ENCODE measurements at regions not wholly inside any gene's neighbourhood (a gene's known extent, or its start where the extent isn't known, plus 50 kb on each side); places are given as distances from the start of the nearest gene placed in this dataset.
A peak's percentile ranks its signal among the peaks of the same experiment; 100 is the strongest.
"Not testable (repeated sequence)": the region's sequence is repeated elsewhere in the genome, so short reads cannot be mapped to it uniquely, and the experiment has no call there.

GRCh38 chr6:26957399-26958127 is 289.9 kb upstream of the PRSS16 start:
- DNase-seq (ENCODE audit: low read depth) = not testable (repeated sequence)

DNA sequence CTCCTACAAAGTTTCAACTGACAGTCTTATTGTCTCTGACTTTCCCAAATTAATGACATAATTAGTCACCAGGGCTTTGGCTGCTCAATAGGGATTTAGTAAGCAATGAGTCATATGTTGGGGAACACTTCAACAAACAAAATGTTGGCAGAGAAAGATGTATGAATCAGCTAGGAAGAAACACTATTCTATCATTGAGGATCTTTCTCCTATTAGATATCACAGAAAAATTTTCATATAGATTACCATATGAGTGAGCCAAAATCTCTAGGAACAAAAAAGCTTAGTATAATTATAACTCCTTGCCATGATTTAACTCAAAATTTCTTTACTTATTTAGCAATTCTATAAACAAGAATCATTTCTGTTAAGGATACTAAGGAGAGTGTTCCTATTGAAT is 286.3 kb upstream of the PRSS16 start:
- not testable (repeated sequence) for DNase-seq (ENCODE audit: low read depth)

GRCh38 chr6:27002447-27002846 is 245.1 kb upstream of the PRSS16 start:
- DNase-seq (ENCODE audit: low read depth) = no peak

- DNase-seq (ENCODE audit: low read depth) = no peak
These were observed 240.5 kb upstream of the PRSS16 start for GRCh38 chr6:27007020-27007419.

DNA sequence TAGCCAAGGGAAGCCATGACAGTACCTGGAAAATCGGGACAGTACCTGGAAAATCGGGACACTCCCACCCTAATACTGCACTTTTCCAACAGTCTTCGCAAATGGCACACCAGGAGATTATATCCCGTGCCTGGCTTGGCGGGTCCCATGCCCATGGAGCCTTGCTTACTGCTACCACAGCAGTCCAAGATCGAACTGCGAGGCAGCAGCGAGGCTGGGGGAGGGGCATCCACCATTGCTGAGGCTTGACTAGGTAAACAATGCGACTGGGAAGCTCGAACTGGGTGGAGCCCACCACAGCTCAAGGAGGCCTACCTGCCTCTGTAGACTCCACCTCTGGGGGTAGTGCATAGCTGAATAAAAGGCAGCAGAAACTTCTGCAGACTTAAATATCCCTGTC is 238.9 kb upstream of the PRSS16 start:
- not testable (repeated sequence) for DNase-seq (ENCODE audit: low read depth)

DNA sequence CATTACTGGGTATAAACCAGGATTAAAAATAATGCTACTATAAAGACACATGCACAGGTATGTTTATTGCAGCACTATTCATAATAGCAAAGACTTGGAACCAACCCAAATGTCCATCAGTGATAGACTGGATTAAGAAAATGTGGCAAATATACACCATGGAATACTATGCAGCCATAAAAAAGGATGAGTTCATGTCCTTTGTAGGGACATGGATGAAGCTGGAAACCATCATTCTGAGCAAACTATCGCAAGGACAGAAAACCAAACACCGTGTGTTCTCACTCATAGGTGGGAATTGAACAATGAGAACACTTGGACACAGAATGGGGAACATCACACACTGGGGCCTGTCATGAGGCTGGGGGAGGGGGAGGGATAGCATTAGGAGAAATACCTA is 233.4 kb upstream of the PRSS16 start:
- DNase-seq (ENCODE audit: low read depth) = not testable (repeated sequence)

DNA sequence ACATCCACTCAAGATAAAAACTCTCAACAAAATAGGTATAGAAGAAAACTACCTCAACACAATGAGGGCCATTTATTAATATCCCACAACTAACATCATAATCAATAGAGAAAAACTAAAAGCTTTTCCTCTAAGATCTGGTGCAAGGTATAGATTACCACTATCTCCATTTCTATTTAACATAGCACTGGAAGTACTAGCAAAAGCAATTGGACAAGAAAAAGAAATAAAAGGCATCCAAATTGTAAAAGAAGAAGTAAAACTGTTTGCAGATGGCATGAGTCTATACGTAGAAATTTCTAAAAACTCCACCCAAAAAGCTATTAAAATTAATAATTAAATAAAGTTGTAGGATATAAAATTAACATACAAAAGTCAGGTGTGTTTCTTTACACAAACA is 230.8 kb upstream of the PRSS16 start:
- no peak for DNase-seq (ENCODE audit: low read depth)

- DNase-seq (ENCODE audit: low read depth) = not testable (repeated sequence)
These were observed 229.1 kb upstream of the PRSS16 start for GRCh38 chr6:27018401-27018800.

GRCh38 chr6:27019651-27020552 is 227.6 kb upstream of the PRSS16 start:
- DNase-seq (ENCODE audit: low read depth) = peak; percentile 92

DNA sequence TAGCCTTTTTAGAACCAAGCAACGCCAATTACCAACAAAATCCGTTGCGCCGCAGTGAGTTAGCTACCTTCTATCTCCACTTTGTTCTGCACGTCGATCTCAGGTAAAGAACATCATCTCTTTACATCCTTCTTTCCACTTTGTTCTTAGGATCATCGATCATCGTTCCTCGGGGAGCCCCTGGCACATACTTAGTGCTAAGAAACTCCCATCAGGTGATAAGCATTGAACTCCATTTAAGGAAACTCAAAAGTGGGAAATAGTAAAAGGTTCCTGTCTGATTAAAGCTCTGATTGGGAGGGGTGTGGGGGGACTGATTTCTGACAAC is 227.0 kb upstream of the PRSS16 start:
- no peak for DNase-seq (ENCODE audit: low read depth)

DNA sequence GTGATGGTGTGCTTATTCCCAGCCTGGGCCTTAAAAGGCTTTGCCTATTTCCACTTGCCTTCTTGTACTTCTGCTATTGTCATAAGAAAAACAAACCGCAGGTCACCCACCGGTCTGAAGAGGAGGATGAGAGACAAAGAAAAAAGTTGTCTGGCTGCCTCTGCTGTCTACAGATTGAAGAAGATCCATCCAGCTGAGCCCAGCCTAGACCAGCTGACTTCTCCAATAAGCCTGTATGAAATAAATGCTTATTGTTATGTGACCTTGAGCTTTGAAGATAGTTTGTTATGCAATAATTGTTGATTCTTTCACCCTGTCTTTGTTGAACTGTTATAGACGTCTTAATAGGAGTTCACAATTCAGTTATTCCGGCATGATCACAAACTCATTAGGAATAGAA is 223.8 kb upstream of the PRSS16 start:
- no peak for DNase-seq (ENCODE audit: low read depth)

- no peak for DNase-seq (ENCODE audit: low read depth)
These were observed 222.2 kb upstream of the PRSS16 start for GRCh38 chr6:27025351-27025750.

- no peak for DNase-seq (ENCODE audit: low read depth)
These were observed 221.1 kb upstream of the PRSS16 start for GRCh38 chr6:27026361-27026760.

- no peak for DNase-seq (ENCODE audit: low read depth)
These were observed 216.2 kb upstream of the PRSS16 start for GRCh38 chr6:27031302-27031701.

- no peak for DNase-seq (ENCODE audit: low read depth)
These were observed 209.0 kb upstream of the PRSS16 start for GRCh38 chr6:27038498-27038897.

GRCh38 chr6:27040244-27041042 is 207.1 kb upstream of the PRSS16 start:
- no peak for DNase-seq (ENCODE audit: low read depth)

DNA sequence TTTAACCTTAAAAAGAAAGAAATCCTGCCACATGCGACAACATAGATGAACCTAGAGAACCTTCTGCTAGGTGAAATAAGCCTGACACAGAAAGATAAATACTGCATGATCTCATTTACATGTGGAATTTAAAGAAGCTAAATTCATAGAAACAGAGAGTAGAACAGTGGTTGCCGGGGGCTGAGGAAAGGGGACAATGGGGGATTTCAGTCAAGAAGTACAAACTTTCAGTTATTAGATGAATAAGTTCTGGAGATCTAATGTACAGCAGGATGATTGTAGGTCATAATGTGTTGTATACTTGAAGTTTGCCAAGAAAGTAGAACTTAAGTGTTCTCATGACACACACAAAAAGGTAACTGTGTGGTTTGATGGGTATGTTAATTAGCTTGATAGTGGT is 204.3 kb upstream of the PRSS16 start:
- no peak for DNase-seq (ENCODE audit: low read depth)

- DNase-seq (ENCODE audit: low read depth) = not testable (repeated sequence)
These were observed 202.4 kb upstream of the PRSS16 start for GRCh38 chr6:27045131-27045530.

DNA sequence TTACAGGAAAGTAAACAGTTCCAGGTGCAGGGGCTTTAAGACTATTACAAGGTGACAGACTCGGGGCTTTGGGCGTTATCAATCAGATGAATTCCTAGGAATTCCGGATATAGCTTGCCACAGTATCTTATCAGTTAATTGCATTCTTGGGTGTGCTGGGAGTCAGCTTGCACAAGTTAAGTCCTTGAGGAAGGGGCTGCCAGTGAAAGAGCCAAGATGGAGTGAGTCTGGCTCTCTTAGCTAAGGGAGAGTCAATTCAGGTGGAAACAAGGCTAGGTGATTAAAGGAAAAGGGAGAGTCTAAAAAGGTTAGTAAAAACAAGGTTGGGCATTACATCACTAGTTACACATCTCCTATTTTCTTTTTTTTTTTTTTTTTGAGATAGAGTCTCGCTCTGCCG is 199.8 kb upstream of the PRSS16 start:
- DNase-seq (ENCODE audit: low read depth) = not testable (repeated sequence)

DNA sequence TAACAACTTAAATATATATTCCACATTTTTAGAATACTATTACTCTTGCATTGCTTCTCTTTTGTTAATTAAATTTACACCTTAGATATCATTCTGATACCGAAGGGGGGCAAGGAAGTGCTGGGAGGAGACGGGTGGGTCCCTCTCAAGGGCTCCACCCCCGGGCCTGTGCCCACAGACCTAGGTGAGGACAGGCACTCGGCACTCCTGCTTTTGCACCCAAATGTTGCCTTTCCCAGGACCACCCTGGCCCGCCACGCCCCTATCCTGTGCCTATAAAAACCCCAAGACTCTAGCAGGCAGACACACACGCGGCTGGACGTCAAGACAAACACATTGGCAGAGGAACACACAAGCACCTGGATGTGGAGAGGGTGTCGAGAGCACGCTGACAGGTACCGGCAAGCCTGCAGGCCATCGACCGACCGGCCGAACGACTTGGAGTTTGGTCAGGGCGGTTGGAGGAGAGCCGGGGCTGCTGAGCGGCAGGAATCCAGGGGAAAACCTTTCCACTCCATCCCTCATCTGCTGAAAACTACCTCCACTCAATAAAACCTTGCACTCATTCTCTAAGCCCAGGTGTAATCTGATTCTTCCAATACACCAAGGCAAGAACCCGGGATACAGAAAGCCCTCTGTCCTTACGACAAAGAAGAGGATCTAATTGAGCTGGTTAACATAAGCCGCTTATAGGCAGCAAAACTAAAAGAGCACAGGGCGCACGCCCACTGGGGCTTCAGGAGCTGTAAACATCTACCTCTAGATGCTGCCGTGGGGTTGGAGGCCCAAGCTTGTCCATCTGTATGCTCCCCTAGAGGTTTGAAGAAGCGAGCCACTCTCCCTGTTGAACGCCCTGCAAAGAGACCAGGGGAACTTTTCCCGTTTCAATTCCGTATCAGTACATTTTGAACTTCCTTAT is 197.4 kb upstream of the PRSS16 start:
- DNase-seq (ENCODE audit: low read depth) = no peak

DNA sequence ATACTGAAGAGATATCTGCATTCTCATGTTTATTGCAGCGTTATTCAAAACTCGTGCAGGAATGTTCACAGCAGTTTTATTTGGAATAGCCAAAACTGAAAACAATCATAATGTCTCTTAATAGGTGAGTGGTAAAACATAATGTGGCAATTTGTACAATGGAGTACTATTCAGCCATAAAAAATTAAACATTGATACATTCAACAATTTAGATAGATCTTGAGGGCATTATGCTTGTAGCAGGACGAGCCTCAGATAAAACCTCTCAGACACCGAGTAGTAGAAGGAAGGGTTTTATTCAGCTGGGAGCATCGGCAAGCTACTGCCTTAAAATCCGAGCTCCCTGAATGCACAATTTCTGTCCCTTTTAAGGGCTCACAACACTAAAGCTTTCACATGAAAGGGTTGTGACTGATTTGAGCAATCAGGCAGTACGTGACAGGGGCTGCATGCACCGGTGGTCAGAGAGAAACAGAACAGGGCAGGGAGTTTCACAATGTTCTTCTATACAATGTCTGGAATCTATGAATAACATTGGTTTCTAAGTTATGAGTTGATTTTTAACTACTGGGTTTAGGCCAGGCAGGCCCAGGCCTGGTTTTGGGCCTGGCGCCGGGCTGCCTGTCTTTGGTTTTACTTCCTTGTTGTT is 195.3 kb upstream of the PRSS16 start:
- DNase-seq (ENCODE audit: low read depth) = not testable (repeated sequence)
